HG03558 (cell line): ENCODE measurements at regions not wholly inside any gene's neighbourhood (a gene's known extent, or its start where the extent isn't known, plus 50 kb on each side); places are given as distances from the start of the nearest gene placed in this dataset.
"Not testable (repeated sequence)": the region's sequence is repeated elsewhere in the genome, so short reads cannot be mapped to it uniquely, and the experiment has no call there.

Experiments used
- ATAC-seq: cut with Tn5 transposase; IDR thresholded peaks from one replicate; pipeline ENCODE4 v1.9.1; 2021; ENCODE audit warnings: moderate number of reproducible peaks; ENCODE audit not compliant: unreplicated experiment; ENCODE audit errors: extremely low read depth

- ATAC-seq, result not testable (repeated sequence)
Measured at GRCh38 chr2:224215611-224216010, 176.5 kb upstream of the SERPINE2 start.

DNA sequence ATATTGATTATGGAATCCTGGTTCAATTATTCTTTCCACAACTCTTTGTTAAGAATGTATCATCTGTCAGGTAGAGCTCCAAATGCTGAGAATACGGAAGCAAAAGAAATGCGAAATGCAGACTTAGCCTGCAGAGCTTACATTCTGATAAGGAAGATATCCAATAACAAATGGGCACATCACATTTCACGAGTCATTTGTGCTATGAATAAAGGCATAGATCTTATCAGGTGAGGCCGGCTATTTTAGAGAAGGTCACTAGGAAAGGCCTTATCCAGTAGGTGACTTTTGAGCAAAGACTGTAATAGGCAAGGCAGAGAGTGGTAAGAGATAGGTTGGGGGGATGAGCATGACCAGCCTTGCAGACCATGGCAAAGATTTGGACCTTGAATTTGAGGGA is 174.3 kb upstream of the SERPINE2 start:
- ATAC-seq, result no peak

DNA sequence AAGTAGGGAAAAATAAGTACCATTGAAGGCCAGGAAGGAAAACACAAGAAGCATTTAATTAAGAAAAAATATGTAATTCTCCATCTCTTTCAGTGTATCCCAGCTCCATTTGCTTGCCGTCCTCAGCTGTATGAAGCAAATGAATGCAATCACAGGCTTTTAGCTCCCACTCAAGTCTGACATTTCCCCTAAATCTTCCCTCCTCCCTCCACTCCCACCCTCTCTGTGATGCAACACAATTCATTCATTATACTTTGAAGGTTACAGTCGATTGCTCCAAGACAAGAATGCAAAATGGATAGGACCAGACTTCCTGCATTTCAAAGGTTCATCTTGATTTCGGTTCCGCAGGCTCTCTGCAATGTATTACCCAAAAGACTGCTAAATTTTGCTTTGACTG is 172.7 kb upstream of the SERPINE2 start:
- no peak for ATAC-seq

DNA sequence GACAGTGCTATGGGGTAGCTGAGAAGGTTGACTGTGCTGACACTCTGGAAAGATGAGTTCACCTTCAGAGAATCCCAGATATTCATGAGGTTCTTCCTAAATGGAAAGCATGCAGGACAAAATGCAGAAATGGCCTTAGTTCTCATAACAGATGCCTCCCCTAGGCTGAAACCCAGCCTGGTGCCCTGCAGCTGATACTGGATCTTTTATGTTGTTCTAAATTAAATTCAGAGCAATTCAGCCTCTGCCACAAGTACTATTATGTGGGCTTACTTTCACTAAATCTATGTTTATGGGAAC is 172.0 kb upstream of the SERPINE2 start:
- no peak for ATAC-seq

DNA sequence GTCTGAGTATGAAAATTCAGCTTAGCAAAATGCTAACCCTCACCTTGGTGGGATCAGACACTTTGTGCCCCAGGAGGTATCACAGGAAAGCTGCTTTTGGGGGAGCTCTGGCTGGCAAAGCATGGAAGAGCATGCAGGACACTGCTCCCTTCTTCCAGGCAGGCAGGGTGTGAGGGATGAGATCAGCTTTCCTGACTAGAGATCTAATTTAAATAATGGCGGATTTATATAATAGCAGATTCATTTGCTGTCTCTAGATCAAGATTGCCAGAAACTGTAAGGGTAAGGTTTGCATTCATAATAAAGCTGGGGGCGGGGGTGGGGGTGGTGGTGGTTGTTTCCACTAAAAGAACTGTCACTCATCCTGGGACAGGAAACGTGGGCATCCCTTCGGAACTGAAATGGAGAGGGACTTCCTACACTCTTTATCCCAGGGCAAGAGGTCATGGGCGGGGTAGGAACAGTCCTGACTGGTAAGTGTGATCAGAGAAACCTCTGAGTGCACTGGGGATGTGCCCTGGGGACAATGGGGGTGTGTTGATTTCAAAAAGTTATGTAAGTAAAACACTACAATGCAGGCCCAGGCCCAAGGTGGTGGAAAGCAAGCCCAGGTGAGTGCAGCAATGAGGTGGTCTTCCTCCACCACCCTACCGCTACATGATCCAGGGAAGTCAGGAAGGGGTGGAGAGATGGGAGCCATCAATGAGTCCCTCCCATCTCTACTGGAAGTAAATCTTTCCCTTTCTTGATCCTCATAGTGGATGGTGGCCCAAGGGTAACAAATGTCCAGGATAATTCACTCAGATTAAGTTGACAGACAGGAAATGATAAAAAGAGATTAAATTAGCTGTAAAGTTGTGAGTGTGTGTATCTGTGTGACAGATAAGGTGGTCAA is 171.4 kb upstream of the SERPINE2 start:
- no peak for ATAC-seq

DNA sequence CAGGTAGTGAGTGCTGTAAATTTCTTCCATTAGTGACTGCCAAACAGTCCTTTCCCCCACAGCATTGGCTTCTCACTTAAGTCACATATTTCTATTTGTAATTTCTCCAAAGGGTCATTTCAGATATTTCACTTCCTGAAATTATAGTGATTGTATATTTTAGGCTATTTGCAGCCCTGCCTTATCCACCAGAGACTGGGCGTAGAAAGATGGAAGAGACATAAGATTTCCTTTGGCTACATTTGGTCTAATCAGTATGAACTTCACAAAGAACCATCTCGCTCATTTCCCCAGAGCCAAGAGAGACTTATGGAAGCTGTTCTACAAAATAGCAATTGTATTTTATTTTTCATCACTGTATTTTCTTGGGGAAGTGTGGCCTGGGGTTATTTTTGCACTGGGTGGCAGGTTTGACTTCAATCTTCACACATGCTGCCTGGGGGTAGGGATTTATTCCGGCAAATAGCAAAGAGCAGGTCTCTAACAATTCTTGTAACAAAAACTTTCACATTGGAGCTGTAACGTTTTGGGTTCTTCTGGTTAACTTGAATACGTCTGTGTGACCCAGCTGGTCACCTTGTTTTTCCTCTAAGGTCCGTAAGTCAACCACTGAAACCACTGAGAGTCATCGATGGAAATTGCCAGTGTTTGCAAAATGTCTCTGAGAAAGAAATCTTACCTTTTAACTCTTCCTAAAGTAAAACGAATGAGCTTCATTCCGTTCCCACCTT is 170.6 kb upstream of the SERPINE2 start:
- no peak for ATAC-seq

GRCh38 chr2:224208443-224208842 is 169.4 kb upstream of the SERPINE2 start:
- ATAC-seq, result no peak

DNA sequence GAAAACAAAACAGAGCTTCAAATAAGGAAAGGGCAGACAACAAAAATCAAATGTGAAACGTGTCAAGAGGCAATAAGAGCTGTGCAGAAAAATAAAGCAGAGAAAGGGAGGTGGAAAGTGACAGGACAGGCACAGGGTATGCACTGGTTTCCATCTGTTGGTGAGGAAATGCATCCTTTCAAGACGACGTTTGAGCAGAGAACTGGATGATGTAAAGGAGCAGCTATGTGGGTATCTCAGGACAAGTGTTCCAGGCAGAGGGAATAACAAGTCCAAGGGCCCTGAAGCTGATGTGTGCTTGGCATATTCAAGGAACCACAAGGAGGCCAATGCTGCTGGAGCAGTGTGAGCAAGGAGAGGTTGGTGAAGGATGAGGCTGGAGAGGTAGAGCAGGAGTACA is 168.9 kb upstream of the SERPINE2 start:
- ATAC-seq, result no peak

DNA sequence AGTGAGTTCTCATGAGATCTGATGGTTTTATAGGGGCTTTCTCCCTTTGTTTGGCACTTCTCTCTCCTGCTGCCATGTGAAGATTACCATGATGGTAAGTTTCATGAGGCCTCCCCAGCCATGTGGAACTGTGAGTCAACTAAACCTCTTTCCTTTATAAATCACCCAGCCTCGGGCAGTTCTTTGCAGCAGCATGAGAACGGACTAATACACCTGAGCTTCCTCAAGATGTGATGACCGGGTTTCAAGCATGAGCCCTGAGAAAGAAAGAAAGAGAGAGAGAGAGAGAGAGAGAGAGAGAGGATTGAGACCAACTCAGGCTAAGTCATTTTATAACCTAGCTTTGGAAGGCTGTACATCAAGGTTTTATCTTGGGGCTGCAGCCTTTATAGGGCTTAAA is 167.7 kb upstream of the SERPINE2 start:
- ATAC-seq, result no peak

GRCh38 chr2:224202281-224202865 is 163.3 kb upstream of the SERPINE2 start:
- no peak for ATAC-seq

- ATAC-seq, result no peak
Measured at GRCh38 chr2:224198436-224198835, 159.3 kb upstream of the SERPINE2 start.

DNA sequence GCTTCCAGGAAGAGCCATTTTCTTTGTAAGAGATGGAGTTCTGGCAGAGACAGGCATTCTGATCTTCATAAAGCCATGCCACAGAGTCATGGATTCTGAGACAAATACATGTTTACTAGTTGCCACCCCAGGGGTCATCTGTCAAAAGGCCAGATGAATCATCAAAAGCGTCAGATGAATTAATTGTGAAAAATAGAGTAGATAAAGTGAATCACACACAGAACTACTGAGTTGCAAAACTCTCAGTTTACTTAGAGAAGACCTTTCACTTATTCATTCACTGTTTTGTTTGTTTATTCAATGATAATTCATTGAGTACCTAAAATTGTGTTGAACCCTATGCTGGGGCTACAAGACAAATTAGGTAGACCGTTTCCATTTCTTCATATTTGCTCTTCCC is 157.7 kb upstream of the SERPINE2 start:
- no peak for ATAC-seq

- ATAC-seq, result no peak
Measured at GRCh38 chr2:224195925-224196571, 157.0 kb upstream of the SERPINE2 start.

- no peak for ATAC-seq
Measured at GRCh38 chr2:224194161-224194560, 155.1 kb upstream of the SERPINE2 start.

DNA sequence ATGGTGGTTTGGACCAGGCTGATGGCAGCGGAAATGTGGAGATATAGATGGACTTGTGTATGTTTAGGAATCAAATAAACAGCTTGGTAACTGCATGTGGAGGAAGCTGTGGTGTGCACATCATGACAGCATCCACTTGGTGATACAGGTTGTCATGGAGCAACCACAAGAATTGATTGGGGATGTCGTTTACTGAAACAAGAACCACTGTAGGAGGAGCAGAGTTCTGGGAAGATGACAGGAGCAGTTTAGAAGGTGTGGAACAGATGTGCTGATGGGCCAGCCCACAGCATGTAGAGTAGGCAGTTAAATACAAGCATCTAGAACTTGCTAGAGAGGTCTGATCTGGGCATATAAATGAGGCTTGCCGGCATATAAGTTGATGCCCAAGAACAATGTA is 152.4 kb upstream of the SERPINE2 start:
- no peak for ATAC-seq

DNA sequence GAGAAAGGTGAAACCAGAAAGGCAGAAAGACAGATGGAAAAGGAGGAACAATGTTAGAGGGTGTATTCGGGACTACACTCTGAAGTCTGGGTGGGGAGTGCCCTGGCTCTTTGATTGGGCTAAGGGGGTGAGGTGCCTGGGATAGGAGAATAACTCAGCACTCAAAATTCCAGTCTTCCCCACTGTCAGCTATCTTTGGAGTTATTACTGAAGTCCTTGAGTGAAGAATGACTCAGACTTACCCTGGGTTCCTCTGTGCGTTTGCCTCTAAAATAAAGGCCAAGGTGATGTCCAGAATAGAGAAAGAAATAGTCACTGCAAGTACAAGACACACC is 151.8 kb upstream of the SERPINE2 start:
- ATAC-seq, result no peak

DNA sequence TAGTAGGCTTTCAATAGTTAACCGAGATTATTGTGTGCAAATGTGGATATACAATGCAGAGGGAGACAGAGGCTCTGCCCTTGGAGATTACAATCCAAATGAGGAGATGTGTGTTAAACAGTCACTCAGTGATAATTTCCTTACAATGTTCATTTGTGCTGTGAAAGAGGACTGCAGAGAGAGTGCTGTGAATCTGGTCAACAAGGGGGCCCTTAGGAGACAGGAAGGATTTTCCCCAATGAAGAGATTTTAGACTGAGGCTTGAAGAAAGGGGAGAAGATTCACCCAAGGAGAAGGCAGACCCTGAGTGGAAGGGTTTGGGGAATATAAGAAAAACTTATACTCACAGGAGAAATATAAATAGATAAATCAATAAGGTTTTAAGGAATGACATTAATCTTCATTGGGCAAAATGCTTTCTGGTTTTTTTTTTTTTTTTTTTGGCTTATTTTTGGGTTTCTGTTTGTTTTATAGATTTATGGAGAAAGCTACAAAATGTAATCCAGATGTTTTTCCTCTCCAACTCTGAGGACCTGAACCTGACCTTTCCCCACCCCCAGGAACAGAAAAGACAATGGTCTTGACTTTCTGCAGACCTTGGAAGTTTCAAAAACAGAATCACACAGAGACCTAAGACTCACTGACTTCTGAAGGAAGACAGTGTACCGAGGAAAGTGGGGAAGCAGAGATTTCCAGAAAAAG is 151.3 kb upstream of the SERPINE2 start:
- no peak for ATAC-seq

DNA sequence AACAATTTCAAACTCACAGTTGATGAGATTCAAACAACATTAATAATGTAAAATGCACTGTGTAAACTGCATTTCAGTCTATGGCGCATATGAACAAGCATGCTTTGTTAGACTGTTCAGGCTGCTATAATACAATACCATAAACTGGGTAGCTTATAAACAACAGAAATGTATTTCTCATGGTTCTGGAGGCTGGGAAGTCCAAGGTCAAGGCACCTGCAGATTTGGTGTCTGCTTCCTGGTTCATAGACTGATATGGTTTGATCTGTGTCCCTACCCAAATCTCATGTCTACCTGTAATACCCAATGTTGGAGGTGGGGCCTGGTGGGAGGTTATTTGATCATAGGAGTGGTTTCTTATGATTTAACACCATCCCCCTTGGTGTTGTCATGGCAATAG is 148.1 kb upstream of the SERPINE2 start:
- no peak for ATAC-seq

- no peak for ATAC-seq
Measured at GRCh38 chr2:224185023-224185601, 146.0 kb upstream of the SERPINE2 start.

DNA sequence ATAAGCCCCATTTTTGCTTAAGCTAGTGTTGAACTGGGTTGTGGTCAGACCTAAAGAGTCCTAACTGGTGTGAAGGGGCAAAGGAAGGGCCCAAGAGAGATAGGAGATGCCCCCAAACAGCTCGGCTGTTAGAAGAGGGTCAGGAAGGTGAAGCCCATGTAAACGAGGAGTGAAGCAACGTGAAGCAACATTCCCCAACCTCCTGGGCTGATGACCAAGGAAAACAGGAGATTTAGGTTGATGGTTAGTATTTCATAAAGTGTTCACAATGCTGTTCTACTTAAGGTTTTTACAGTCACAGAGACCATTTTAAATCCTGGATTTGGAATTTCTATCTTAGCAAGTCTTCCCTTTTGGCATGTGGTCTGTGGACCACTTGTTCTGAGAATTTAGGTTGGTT is 144.0 kb upstream of the SERPINE2 start:
- no peak for ATAC-seq
